ENCODE measurements at regions not wholly inside any gene's neighbourhood (a gene's known extent, or its start where the extent isn't known, plus 50 kb on each side); places are given as distances from the start of the nearest gene placed in this dataset.

DNA sequence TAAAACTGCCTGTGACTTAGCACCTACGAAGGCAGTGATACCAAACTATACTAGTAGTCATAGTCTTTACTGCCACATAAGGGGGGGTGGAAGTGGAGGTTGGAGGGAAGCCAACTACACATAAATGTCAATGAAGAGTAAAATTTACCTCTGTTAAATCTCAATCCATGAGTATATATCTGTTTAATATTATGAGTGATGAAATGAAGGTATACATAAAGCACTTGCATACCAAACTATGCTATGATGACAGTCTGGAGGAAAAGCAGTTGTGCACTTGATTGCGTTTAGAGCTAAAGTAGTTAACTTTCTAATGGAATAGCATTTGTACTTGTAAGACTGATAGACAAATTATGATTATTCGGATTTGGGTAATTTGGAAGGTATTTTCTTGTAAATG lies 129.2 kb upstream of the POU5F2 start:
- Histone ChIP-seq H3K79me2 (ENCODE audit: control insufficient read depth, insufficient read depth, low read length) (no peaks in the 10 kb centered on the region), H4K20me1 (replicated peaks; ENCODE audit: control insufficient read depth, extremely low read depth, insufficient read depth, low read length) (no peaks in the 10 kb centered on the region), H3K9me3 (replicated peaks; ENCODE audit: control insufficient read depth, insufficient read depth, low read length) (no peaks in the 10 kb centered on the region), H3K27me3 (ENCODE audit: control insufficient read depth in 2 of 2, insufficient read depth in 2 of 2, low read length in 2 of 2) (no peaks in the 10 kb centered on the region), H3K27ac (ENCODE audit: insufficient read depth, low read depth, low read length) (no peak overlapping the region), H3K9ac (replicated peaks; ENCODE audit: extremely low read depth, insufficient read depth, low read length) (no peak overlapping the region), H3K36me3 (ENCODE audit: control insufficient read depth in 2 of 2, extremely low read depth in 1 of 2, insufficient read depth in 2 of 2, low read length in 2 of 2) (no peaks in the 10 kb centered on the region), H3K4me1 (ENCODE audit: control insufficient read depth, extremely low read depth, insufficient read depth, low read length) (peaks cover 9% of the 10 kb centered on the region), H3K9me1 (replicated peaks; ENCODE audit: control insufficient read depth, extremely low read depth, insufficient read depth, low read length) (no peaks in the 10 kb centered on the region), H3K4me2 (ENCODE audit: insufficient read depth, low read length) (no peak overlapping the region), H2AFZ (ENCODE audit: low read depth, low read length) (no peak overlapping the region), H3K4me3 (replicated peaks in 1 of 3; ENCODE audit: insufficient read depth in 1 of 3, low read depth in 1 of 3, low read length in 3 of 3) (no peak overlapping the region)
- TF ChIP-seq FOS (IDR thresholded peaks at IDR 0.05; ENCODE audit: borderline replicate concordance, insufficient read depth, low read length), result no peak
- TF ChIP-seq POLR2A (IDR thresholded peaks at IDR 0.05; ENCODE audit: low read depth, low read length), result no peak
- no peak for TF ChIP-seq MYC (IDR thresholded peaks at IDR 0.05; ENCODE audit: low read depth, low read length)
- no peak for TF ChIP-seq EZH2 (IDR thresholded peaks at IDR 0.05; ENCODE audit: borderline replicate concordance, low read depth, low read length, severe bottlenecking)
- no peak for TF ChIP-seq GATA2 (IDR thresholded peaks at IDR 0.05; ENCODE audit: insufficient read depth, insufficient read length, low read depth, low read length)
- no peak for TF ChIP-seq JUN (IDR thresholded peaks at IDR 0.05; ENCODE audit: borderline replicate concordance, insufficient read depth, insufficient read length, low read depth)
- TF ChIP-seq, protein P1, sequence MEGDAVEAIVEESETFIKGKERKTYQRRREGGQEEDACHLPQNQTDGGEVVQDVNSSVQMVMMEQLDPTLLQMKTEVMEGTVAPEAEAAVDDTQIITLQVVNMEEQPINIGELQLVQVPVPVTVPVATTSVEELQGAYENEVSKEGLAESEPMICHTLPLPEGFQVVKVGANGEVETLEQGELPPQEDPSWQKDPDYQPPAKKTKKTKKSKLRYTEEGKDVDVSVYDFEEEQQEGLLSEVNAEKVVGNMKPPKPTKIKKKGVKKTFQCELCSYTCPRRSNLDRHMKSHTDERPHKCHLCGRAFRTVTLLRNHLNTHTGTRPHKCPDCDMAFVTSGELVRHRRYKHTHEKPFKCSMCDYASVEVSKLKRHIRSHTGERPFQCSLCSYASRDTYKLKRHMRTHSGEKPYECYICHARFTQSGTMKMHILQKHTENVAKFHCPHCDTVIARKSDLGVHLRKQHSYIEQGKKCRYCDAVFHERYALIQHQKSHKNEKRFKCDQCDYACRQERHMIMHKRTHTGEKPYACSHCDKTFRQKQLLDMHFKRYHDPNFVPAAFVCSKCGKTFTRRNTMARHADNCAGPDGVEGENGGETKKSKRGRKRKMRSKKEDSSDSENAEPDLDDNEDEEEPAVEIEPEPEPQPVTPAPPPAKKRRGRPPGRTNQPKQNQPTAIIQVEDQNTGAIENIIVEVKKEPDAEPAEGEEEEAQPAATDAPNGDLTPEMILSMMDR (IDR thresholded peaks at IDR 0.05; ENCODE audit: extremely low read depth in 1 of 2, insufficient read depth in 1 of 2, low read depth in 1 of 2, low read length in 2 of 2), result no peak
- no peak for TF ChIP-seq POLR2AphosphoS5 (IDR thresholded peaks at IDR 0.05; ENCODE audit: insufficient read depth, low read depth, low read length)
- TF ChIP-seq, protein P2, sequence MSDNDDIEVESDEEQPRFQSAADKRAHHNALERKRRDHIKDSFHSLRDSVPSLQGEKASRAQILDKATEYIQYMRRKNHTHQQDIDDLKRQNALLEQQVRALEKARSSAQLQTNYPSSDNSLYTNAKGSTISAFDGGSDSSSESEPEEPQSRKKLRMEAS (IDR thresholded peaks at IDR 0.05; ENCODE audit: insufficient read depth, insufficient read length), result no peak
- POLR2A ChIA-PET, result no interaction called here
- DNase-seq (ENCODE audit: low read depth, low spot score), result no peak
- dilution Hi-C loops (cut with MboI; ENCODE audit: extremely low pct_ligation_motif_present, low sequenced_read_pairs), result no loop called here
- FAIRE-seq, result no peak
- no TSS peak for BruUV-seq (replicated peaks)
- CTCF ChIA-PET, result interaction anchor here (1.0 kb wide), 1 partner anchor 28 kb away, joined by 3 read pairs; no protein-coding TSS in a partner anchor
- intact Hi-C loops (cut with micrococcal nuclease), result no loop called here

All from endothelial cell of umbilical vein (primary cell).